Tibial nerve (tissue), 4 donors: ENCODE measurements at regions not wholly inside any gene's neighbourhood (a gene's known extent, or its start where the extent isn't known, plus 50 kb on each side); places are given as distances from the start of the nearest gene placed in this dataset.
"Not testable (repeated sequence)": the region's sequence is repeated elsewhere in the genome, so short reads cannot be mapped to it uniquely, and the experiment has no call there.

ENCODE experiments used
- EP300 ChIP-seq, 2 donors: sonication (generic); formaldehyde crosslinking; IDR thresholded peaks; one replicate each; pipeline ENCODE4 v1.6.1; 2017; ENCODE audit warnings: antibody characterized with exemption in 2 of 2, mild to moderate bottlenecking in 1 of 2
- POLR2A ChIP-seq, 2 donors: fragments of 450-650 bp; IDR thresholded peaks; one replicate each; pipeline ENCODE4 v1.6.1; 2017; ENCODE audit warnings: antibody characterized with exemption in 2 of 2, mild to moderate bottlenecking in 2 of 2, moderate library complexity in 2 of 2
- TF ChIP-seq, protein P1 (sequence below), 5 experiments: fragments of 200-600 bp in 3 of 5; fragments of 450-650 bp in 2 of 5; sonication (generic) in 3 of 5; IDR thresholded peaks; one replicate each; pipeline ENCODE4 v1.5.1; 2016 to 2019; ENCODE audit warnings: antibody characterized with exemption in 5 of 5, mild to moderate bottlenecking in 3 of 5, moderate library complexity in 2 of 5

DNA sequence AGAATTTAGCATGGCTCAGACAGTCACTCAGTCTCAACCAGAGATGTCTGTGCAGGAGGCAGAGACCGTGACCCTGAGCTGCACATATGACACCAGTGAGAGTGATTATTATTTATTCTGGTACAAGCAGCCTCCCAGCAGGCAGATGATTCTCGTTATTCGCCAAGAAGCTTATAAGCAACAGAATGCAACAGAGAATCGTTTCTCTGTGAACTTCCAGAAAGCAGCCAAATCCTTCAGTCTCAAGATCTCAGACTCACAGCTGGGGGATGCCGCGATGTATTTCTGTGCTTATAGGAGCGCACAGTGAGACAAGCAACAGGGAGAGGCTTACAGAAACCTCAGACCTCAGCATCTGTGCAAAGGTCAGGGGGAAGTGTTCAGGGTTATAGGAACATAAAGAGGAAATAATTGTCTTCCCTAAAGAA is 307.6 kb downstream of the DAD1 start:
- TF ChIP-seq, protein P1, sequence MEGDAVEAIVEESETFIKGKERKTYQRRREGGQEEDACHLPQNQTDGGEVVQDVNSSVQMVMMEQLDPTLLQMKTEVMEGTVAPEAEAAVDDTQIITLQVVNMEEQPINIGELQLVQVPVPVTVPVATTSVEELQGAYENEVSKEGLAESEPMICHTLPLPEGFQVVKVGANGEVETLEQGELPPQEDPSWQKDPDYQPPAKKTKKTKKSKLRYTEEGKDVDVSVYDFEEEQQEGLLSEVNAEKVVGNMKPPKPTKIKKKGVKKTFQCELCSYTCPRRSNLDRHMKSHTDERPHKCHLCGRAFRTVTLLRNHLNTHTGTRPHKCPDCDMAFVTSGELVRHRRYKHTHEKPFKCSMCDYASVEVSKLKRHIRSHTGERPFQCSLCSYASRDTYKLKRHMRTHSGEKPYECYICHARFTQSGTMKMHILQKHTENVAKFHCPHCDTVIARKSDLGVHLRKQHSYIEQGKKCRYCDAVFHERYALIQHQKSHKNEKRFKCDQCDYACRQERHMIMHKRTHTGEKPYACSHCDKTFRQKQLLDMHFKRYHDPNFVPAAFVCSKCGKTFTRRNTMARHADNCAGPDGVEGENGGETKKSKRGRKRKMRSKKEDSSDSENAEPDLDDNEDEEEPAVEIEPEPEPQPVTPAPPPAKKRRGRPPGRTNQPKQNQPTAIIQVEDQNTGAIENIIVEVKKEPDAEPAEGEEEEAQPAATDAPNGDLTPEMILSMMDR (IDR thresholded peaks at IDR 0.05): not testable (repeated sequence)
- not testable (repeated sequence) for TF ChIP-seq POLR2A, EP300 (IDR thresholded peaks at IDR 0.05)
